ENCODE measurements at regions not wholly inside any gene's neighbourhood (a gene's known extent, or its start where the extent isn't known, plus 50 kb on each side); places are given as distances from the start of the nearest gene placed in this dataset.

DNA sequence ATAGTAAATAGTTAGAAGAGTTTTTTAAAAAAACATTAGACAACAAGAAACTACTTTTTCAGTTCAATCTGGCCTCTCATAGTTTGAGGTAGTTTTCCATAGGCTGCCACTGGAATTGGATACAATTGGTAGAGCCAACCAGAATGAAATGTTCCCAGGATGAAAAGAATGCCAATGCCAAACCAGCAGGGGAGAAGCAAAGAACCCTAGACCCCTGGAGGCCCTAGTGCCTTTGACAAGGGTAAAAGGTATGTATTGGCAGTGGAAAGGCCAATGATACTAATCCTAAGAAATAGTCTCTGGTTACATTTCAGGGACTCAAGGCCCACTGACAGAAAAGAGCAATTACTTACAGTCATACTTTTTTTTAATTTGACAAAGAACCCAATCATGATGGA is 77.4 kb upstream of the SEM1 start:
- TF ChIP-seq, protein P1, sequence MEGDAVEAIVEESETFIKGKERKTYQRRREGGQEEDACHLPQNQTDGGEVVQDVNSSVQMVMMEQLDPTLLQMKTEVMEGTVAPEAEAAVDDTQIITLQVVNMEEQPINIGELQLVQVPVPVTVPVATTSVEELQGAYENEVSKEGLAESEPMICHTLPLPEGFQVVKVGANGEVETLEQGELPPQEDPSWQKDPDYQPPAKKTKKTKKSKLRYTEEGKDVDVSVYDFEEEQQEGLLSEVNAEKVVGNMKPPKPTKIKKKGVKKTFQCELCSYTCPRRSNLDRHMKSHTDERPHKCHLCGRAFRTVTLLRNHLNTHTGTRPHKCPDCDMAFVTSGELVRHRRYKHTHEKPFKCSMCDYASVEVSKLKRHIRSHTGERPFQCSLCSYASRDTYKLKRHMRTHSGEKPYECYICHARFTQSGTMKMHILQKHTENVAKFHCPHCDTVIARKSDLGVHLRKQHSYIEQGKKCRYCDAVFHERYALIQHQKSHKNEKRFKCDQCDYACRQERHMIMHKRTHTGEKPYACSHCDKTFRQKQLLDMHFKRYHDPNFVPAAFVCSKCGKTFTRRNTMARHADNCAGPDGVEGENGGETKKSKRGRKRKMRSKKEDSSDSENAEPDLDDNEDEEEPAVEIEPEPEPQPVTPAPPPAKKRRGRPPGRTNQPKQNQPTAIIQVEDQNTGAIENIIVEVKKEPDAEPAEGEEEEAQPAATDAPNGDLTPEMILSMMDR (IDR thresholded peaks at IDR 0.05) = no peak
- no peak for TF ChIP-seq POLR2AphosphoS5 (IDR thresholded peaks at IDR 0.05)
- no peak for TF ChIP-seq POLR2A (IDR thresholded peaks at IDR 0.05)

Measured in breast epithelium (tissue), 3 donors.